ENCODE measurements at regions not wholly inside any gene's neighbourhood (a gene's known extent, or its start where the extent isn't known, plus 50 kb on each side); places are given as distances from the start of the nearest gene placed in this dataset.
"Not testable (repeated sequence)": the region's sequence is repeated elsewhere in the genome, so short reads cannot be mapped to it uniquely, and the experiment has no call there.

- no peak for DNase-seq (ENCODE audit: low spot score)
- intact Hi-C loops (cut with DNase I): no loop called here
These were observed 139.9 kb upstream of the NUPR2 start for GRCh38 chr7:56256108-56256507.

- DNase-seq (ENCODE audit: low spot score): no peak
- intact Hi-C loops (cut with DNase I): no loop called here
These were observed 133.9 kb upstream of the NUPR2 start for GRCh38 chr7:56250135-56250534.

- intact Hi-C loops (cut with DNase I): no loop called here
These were observed 113.4 kb upstream of the NUPR2 start for GRCh38 chr7:56229631-56230030.

GRCh38 chr7:56222866-56223265 lies 106.6 kb upstream of the NUPR2 start:
- intact Hi-C loops (cut with DNase I): no loop called here
- DNase-seq (ENCODE audit: low spot score): no peak

More at GRCh38 chr7:56229631-56230030, 113.4 kb upstream of the NUPR2 start:
- DNase-seq (ENCODE audit: low spot score): no peak

DNA sequence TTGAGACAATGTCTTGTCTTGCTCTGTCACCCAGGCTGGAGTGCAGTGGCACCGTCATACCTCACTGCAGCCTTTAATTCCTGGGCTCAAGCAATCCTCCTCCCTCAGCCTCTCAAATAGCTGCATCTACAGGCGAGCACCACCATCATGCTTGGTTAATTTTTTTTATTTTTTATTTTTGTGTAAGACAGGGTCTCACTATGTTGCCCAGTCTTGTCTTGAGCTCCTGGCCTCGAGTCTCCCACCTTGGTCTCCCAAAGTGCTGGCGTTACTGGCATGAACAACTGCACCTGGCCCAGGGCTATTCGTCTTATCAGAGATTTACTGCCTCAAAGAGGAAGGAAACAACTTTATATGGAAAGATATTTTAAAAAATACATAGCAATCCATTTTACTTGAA lies 102.8 kb upstream of the NUPR2 start:
- intact Hi-C loops (cut with DNase I): no loop called here
- DNase-seq (ENCODE audit: low spot score): no peak

- no peak for DNase-seq (ENCODE audit: low spot score)
- intact Hi-C loops (cut with DNase I): no loop called here
These were observed 102.3 kb upstream of the NUPR2 start for GRCh38 chr7:56218510-56218909.

DNA sequence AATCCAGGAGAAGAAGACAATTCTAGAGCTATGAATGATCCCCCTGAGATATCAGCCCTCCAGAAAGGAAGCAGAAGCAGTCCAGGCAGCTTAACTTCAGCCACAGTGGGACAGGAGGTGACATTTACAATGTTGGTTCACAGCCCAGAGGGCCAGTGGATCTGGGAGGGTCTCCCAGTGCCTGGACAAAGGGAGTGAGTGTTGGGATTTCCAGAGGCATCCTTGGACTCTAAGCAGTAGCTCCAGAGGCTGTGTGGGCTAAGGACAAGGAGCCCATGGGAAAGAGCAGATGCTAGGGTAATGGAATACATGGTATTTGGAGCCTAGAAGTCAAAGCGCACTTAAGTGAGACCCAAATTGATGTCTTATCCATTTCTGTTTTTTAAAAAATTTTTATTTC lies 97.4 kb upstream of the NUPR2 start:
- no peak for DNase-seq (ENCODE audit: low spot score)
- intact Hi-C loops (cut with DNase I): no loop called here

GRCh38 chr7:56206420-56206819 lies 90.2 kb upstream of the NUPR2 start:
- intact Hi-C loops (cut with DNase I): no loop called here
- no peak for DNase-seq (ENCODE audit: low spot score)

DNA sequence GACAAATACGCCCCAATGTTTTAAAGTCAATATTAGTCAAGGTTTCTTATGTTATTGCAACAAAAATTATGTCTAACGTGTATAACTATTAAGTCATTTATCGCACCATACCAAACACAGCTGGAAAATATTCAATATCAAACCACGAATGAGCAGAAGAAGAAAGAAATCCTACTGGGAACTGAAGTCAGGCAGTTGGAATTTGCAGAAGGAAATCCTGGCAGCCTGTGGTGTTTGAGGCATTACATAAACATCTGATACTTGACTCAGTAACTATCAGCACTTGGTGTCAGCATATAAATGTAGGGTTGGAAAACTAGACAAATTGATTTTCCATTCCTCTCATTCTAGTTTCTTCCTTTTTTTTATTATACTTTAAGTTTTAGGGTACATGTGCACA lies 83.4 kb upstream of the NUPR2 start:
- intact Hi-C loops (cut with DNase I): no loop called here
- no peak for DNase-seq (ENCODE audit: low spot score)

DNA sequence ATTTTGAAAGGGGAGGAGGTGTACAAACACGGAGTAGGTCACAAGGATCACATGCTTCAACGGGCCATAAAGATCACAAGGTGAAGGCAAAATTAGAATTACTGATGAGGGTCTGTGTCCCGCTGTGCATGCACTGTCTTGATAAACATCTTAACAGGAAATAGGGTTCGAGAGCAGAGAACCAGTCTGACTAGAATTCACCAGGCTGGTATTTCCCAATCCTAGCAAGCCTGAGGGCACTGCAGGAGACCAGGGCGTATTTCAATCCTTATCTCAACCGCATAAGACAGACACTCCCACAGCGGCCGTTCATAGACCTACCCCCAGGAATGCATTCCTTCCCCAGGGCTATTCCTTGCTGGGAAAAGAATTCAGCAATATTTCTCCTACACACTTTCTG lies 80.0 kb upstream of the NUPR2 start:
- intact Hi-C loops (cut with DNase I); DNase-seq (ENCODE audit: low spot score): not testable (repeated sequence)

DNA sequence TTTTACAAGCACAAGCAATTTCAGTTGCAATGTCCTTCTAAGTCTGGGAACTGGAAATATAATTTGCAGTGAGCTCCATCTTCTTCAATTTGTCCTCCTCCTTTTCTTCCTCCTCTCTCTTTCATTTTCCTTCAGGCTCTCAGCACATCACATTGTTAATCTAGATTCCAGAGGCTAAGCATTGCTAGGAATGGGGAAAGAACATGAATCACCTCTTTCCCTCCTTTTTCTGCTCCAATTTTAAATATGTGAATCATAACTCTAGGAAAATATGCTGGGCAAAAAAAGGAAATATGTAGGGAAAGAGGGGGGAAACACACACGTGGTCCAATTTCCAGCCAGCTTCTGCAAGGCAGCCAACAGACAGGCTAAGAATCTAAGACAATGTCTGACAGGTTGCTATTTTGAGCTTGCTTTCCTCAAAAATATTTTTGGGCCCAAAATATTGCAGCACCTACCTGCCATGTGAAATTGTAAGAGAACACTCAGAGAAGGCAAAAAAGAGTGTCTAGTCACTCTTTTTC lies 72.7 kb upstream of the NUPR2 start:
- intact Hi-C loops (cut with DNase I): no loop called here
- DNase-seq (ENCODE audit: low spot score): no peak

- intact Hi-C loops (cut with DNase I): no loop called here
- DNase-seq (ENCODE audit: low spot score): no peak
These were observed 72.2 kb upstream of the NUPR2 start for GRCh38 chr7:56188376-56188775.

GRCh38 chr7:56181010-56181409 lies 64.8 kb upstream of the NUPR2 start:
- intact Hi-C loops (cut with DNase I): no loop called here
- no peak for DNase-seq (ENCODE audit: low spot score)

GRCh38 chr7:56175771-56176170 lies 59.6 kb upstream of the NUPR2 start:
- intact Hi-C loops (cut with DNase I): no loop called here
- DNase-seq (ENCODE audit: low spot score): no peak

DNA sequence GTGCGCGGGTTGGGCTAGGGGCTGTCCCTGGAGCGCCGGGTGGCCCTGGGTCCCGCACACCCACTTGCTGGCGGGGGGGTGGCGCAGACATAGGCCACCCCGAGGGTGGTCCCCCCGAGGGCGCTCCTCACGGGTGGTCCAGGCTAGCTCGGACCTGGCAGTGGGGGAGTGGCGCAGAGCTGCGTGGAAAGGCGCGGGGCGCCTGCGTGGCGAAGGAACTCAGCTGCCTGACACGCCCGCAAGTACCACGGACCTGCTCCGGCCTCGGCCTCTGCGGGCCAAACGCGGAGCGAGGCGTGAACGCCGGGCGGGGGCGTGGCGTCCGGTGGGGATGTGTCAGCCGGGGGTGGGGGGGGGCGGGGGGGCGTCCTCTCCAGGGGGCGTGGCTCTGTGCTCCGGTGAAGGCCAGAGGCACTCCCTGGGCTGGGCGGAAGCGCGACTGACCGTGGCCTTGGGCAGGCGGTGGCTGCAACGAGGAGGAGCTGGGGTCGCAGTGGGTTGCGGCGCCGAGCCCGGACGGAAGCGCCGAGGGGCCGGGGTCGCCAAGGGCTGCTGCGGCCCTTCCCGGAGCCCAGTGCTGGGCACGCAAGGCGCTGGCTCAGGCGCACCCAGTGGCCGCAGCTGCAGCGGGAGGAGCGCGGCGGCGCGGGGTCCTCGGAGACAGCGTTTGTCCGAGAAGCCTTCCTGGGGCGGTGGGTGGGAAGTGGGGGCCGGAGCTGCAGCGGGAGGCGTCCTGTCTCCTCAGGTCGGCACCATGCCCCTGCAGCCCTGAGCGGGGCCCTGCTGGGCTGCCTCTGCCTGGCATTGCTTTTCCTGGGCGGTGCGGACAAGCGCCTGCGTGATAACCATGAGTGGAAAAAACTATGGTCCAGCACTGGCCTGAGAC lies 58.9 kb upstream of the NUPR2 start:
- peak; percentile 81 for DNase-seq (ENCODE audit: low spot score)
- intact Hi-C loops (cut with DNase I): no loop called here

- no peak for DNase-seq (ENCODE audit: low spot score)
- intact Hi-C loops (cut with DNase I): no loop called here
These were observed 58.2 kb upstream of the NUPR2 start for GRCh38 chr7:56174346-56174874.

Measured in posterior vena cava (tissue), 2 donors.